HG02588 (cell line): ENCODE measurements at regions not wholly inside any gene's neighbourhood (a gene's known extent, or its start where the extent isn't known, plus 50 kb on each side); places are given as distances from the start of the nearest gene placed in this dataset.

Experiments
- ATAC-seq: cut with Tn5 transposase; IDR thresholded peaks from one replicate; pipeline ENCODE4 v1.9.1; 2021; ENCODE audit warnings: mild to moderate bottlenecking, moderate library complexity; ENCODE audit not compliant: unreplicated experiment

DNA sequence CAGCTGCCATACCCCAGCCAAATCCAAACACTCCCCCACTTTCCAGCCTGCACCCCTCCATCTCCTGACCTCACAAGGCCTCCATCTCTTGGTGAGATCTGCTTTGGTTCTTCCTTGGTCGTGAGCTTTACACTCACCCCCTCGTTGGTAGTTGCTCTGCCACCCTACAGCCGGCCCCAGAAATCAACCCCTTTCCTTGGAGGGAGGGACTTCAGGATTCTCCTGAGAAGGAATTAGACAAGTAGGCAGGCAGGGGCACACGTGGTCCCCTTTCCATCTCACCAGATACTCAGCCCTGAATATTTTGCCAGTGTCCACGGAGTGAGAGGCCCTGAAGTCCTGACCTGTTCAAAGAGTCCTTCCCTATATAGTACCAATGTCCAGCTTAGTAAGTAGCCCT, 120.0 kb upstream of the PWP1 start:
- ATAC-seq, result no peak

DNA sequence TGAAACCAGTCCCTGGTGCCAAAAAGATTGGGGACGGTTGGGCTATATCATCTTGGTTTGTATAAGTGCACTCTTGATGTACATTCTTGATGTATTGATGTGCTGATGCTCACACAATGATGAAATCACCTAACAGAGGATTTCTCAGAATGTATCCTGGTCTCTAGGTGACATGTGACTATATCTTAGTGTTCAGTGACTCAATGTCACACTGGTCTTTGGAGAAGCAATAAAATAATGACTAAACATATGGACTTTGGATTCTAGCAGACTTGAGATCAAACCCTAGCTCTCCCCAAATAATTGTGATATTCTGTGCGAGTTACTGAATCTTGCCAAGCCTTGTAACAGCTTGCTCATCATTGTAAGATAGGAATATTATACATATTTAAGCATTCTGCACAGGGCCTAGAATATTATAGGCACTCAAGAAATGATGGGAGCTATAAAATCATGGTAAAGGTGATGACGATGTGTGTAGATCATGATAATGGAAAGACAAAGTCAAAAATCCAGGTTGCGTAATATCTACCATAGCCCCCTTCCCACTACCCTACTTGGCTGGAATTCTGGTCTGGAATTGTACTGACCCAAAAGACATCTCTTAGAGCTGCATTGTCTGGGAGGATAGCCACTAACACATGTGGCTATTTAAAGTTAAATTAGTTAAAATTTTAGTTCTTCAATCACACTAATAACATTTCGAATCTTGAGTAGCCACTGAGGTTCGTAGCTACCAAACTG, 117.6 kb upstream of the PWP1 start:
- no peak for ATAC-seq

DNA sequence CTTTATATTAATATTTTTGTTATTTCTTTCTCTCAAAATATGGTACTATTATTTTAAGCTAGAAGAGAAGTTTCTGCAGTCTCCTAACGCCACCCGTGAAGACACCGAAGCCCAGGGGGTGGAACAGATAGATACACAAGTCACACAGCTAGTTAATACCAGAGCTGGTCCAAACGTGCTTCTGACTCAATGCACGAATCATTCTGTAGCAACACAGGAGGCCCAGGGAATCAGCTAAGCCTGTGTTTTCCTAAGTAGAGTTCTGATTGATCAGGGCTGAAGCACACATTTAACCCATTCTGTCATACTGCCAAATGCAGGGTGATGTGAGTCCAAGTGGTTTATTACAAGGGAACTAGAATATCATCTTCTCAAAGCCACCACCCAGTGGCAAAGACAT, 116.9 kb upstream of the PWP1 start:
- ATAC-seq, result no peak

DNA sequence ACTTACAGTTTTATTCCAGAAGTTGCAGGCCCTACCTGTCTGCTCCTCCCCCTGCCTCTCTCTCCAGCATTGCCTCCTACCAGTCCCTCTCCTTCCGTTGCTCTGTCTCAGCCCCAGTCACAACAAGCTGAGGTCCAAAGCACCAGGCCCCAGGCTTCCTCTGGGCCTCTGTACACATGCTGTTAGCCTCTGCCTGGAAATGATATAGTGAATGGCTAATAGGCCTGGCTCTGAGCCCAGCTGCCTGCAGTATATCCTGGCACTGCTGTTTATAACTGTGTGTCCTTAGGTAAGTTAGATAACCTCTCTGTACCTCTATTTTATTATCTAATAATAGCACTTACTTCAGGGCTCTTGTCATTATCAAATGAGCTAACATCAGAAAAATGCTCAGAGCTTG, 114.9 kb upstream of the PWP1 start:
- no peak for ATAC-seq

DNA sequence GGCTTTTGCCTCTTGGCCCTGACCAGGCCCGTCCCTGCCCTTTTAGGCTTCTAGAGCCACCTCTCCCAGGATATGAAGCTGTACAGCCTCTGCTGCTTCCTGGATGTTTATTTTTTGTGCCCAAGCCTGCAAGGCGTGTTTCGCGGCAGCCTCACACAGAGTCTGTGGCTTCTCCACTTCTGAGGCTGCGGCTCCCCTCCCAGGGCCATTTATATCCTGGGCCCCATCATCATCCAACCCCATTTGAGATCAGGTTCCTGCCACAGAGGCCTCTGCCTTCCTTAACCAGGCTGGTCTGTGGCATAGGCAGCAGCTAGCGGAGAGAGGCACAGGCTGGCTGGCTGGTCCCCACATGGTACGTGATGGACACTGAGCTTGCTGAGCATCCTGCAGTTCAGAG, 114.1 kb upstream of the PWP1 start:
- no peak for ATAC-seq

DNA sequence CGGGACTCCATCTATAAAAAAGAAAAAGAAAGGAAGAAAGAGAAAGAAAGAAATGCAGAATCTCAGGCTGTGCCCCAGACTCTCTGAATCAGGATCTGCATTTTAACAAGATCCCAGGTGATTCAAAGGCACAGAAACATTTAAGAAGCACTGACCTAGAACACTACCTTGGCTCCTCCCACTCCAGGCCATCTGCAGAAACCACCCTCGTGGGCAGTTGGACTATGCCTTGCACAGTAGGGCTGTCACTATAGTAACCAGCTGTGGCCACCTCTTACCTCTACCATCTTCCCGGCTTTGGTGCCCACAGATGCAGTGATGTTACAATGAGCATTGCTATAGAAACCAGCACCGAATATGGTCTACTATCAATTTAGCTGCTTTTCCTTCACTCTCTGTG, 110.9 kb upstream of the PWP1 start:
- no peak for ATAC-seq

DNA sequence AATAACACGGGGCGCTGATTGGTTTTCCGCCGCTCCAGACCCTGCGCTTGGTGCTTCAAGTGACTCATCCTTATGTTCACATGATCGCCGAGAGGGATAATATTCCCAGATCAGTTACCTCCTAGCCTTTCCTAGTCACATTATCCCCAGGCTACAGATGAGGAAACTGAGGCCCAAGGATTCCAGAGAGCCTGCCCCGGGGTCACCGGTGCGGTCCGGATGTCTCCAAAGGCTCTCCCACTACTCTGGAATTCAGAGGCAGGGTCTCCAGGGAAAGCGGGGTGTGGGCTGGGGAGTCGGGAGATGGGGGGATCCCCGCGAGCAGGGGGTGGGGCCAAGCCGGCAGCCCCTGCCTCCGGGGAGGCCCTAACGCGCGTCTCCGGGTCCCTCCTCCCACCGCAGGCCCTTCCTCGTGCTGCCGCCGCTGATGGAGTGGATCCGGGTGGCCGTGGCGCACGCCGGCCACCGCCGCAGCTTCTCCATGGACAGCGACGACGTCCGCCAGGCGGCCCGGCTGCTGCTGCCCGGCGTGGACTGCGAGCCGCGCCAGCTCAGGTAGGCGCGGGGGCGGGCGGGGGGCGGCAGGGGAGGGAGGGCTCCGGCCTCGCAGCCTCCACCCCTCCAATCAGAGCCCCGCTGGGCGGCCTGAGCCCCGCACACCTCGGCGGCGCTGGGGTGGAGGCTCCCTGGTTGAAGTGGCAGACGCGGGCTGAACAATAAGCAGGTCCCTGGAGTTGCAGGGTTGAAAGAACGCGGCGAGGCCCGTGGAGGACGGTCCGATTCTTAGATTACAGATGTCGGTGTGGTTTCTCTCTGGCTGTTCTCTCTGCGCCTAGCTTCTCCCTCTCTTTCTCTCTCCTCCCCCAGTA, 104.6 kb upstream of the PWP1 start:
- ATAC-seq, result no peak

DNA sequence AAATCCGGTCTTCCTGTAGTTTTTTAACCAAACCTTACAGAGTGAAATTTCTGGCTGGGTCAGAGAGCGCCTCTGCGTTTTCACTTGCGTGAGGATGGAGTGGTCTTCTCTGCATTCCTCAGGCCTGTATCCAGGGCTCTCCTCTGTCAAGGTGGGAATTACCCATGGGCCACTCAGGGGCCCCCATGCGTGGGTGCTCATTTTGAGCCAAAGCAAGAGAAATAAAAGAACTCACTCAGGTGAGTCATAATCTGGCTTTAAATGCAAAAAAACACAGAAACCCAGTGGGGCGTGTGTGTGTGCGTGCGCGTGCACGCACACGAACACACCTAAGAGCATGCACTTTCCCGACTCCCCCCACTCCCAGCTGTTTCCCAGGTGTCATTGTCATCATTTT, 104.0 kb upstream of the PWP1 start:
- ATAC-seq, result no peak

DNA sequence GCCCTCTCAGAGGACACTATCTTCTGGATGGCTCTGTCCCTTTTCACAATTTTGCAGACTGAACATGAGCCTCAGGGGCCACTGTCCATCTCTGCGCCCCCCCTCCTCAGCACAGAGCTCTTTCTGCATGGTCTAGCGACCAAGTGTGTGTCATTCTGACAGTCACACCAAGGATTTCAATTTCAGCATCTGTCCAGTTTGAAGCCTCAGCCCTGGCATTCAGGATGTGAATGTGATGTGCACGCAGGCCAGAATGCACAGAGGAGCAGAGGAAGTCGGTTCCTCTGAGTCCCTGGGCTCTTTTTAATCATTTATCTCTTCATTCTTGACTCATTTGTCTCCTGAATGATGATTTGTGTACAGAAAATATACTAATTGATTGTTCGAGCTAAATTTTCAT, 102.0 kb upstream of the PWP1 start:
- no peak for ATAC-seq

DNA sequence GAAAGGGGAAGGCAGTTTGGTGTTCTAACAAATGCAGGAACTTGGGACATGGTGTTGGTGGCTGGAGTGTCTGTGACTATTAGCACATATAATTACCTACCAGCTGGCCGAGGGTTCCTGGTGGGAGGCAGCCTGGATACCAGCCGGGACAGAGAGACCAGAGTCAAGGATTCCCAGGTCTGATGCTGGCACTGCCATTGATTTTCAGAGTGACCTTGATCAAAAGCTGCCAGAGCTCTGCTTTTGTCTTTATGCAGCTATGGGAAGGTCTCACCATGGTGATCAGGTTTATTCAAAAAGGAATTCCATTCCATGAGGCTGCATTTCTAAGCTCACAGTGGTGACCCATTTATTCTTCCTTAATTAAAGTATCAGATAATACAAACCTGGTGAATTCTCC, 101.0 kb upstream of the PWP1 start:
- ATAC-seq, result no peak

DNA sequence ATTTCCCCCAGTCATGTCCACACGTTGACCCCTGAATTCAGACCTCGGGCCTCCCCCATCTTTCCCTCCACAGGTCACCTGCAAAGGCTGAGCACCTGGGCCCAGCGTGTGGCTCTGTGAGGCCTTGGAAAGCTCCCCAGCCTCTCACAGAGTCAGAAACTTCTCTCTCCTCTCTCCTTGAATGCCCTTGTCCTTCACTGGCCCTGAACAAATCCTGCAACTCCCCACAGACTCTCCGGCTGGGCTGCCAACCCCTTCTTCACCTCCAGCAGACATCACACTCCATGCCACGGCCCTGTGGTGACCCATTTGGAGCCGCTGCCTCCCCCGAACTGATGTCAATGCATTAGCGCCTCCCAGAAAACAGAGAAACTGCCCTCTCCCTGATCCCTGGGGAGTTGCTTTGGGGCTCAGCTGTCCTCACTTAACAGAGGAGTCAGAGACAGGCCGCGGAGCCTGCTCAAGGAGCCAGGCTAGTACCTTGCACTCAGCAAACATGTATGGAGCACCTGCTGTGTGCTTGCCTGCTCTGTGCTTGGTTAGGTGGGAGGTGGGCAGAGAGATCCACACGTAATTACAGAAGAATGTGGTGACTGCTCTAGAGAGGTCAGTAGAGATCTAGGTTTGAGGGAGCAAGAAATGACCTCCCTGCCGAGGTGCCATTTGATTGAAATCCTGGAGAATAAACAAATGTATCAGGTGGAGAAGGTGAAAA, 99.2 kb upstream of the PWP1 start:
- no peak for ATAC-seq

DNA sequence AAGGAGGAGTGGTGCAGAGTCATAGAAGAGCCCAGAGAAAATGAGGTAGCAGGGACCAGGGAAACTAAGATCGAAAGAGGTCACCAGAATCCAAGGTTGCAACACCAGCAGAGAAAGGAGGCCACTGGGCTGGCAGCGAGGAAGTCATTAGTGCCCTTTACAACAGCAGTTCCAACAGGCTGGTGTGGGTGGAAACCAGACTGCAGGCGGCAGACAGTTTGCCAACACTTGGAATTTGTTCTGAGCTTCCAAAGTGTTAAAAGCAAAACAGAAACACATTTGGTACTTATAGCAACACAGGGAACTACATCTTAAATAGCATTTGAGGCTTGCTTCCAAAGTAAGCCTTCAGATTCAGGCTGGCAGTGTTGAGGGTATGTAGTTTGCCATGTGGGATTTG, 95.2 kb upstream of the PWP1 start:
- ATAC-seq, result no peak

DNA sequence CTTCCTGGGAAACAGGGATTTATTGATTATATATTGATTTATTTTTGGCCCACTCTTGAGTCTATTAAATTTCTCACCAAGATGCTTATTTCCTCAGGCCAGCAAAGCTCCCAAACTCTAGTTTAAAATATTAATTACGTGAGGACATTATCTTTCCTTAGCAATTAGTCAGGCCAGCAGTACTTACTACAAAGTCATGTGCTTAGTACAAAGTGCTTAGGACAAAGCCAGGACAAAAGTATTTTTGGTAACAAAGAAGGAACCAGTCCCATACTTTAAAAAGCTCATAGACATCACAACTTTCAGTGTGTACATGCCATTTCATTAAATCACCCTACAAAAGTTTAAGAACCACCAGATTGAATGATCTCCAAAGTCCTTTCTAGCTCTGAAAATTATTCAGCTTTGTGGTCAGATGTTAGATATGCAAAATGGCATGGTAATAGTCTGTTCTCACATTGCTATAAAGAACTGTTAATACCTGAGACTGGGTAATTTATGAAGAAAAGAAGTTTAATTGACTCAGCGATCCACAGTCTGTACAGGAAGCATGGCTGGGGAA, 94.7 kb upstream of the PWP1 start:
- no peak for ATAC-seq

DNA sequence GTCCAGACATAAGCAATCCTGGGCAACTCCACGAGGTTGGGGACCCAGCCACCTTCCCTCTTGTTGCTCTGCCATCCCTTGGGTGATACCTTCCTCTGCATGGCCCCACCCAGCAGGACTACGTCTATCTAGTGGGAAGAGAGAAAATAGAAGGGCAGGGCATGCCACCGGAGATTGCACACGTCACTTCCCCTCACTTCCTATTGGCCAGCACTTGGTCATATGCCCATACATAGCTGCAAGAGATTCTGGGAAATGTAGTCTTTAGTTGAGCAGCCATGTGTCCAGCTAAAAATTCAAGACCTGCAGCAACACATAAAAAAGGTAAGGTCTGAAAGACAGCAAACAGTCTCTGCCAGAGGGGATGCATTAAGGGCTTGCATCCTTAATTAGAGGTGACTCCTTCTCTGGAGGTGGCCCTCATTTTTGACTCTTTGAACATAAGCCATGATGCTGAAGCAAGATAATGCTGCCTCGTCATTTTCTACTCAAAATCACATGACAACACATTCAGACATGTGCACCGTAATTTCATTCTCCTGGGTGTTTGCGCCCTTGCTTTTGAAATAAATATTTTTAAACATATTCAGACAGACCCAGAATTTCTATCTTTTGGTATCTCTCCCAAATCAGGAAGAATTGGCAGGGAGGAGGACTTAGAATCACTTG, 91.8 kb upstream of the PWP1 start:
- no peak for ATAC-seq

DNA sequence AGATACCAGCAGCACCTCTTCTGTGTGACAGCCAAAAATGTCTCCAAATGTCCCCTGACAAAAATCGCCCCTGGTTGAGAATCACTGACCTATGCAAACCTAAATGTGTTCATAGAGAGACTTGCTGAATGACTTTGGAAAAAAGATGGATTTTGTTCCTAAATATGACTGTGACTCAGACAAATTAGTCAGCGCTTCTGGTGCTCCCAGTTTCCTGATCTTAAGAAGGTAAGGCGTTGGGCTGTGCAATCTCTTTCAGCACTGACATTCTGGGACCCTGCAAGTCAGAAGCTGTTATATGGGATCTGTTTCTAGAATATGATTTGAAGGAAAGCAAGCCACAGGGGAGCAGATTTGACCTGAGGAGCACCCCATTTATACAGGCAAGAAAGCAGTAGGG, 90.6 kb upstream of the PWP1 start:
- ATAC-seq, result no peak

DNA sequence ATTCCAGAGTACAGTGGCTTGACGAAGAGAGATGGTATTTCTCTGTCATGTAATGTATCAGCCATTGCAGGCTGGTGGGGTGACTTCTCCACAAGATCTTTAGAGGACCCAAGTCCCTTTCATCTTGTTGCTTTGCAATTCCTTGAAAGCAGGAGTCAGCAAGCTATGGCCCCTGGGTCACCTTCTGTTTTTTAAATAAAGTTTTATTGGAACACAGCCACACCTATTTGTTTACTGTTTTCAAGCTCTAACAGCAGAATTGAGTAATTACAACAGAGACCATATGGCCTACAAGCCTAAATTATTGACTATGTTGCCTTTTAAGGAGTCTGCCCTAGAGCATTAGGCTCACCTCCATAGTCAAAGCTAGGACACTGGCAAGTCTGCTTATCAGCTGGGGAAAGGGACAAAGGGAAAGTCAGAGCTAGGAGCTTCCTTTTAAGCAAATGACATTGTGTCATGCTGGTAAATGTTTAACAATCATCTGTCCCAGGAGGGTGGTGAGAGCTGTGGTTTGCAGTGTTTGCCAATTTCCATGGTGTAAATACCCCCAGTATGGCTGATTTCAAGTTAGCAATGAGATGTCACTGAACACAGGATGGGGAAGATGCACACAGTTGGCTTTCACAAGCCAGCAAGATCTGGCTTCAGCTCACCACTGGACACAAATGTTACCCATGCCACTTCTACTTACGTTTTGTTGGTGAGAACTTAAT, 87.7 kb upstream of the PWP1 start:
- no peak for ATAC-seq

DNA sequence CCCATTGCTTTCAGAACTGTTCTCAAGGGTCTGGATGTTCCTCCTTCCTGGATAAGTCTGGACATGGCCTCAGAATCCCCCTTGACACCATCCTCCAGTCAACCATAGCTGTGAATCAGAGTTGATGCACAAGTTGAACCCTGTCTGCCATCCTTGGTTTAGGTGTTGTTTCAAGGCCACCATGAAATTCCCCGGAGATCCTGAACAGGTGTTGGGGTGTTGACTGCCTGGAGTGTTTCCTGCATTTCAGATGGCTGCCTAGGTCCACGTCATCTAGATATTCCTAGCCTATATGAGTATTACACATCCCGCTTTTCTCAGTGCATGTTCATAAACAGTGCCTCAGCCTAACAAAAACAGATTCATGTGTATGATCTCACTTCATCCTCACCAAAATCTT, 86.7 kb upstream of the PWP1 start:
- ATAC-seq, result no peak

DNA sequence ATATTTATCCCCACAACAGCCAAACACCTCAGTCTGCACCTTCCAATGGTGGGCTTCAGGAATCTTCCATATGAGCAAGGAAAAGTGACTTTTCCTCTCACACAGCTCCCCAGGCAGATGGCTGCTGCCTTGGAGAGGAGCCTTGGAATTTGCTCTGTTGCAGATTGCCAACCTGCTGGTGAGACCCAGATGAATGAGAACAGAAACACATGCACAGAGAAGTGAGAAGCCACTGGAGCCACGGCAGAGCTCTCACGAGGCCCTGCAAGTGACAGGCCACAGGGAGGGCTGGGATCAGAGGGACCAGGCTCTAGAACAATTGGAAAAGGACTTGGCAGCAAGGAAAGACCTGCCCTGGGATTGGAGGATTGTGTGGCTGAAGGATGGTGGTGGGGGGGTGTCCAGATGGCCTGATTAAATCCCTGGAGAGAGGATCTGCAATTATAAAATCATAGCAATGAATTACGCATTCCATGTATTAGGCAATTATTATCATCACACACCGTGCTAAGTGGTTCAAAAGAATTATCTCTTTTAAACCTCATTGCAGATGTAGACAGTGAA, 84.9 kb upstream of the PWP1 start:
- no peak for ATAC-seq

DNA sequence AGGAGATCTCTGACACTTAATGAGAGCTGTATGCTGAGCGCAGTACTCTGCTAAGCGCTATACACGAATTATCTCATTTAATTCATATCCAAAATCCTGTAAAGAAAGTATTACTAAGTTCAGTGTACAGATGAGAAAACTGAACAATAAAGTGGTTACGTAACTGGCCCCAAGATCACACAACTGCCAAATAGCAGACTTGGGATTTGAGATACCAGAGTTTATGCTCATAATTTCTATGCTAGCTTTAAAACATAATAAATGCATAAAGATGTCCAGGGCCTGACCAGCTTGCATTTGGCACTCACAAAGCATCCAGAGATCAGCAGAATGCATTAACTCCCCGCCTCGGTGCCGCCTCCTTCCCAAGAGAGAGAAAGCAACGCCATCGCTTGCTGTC, 83.2 kb upstream of the PWP1 start:
- ATAC-seq, result no peak

DNA sequence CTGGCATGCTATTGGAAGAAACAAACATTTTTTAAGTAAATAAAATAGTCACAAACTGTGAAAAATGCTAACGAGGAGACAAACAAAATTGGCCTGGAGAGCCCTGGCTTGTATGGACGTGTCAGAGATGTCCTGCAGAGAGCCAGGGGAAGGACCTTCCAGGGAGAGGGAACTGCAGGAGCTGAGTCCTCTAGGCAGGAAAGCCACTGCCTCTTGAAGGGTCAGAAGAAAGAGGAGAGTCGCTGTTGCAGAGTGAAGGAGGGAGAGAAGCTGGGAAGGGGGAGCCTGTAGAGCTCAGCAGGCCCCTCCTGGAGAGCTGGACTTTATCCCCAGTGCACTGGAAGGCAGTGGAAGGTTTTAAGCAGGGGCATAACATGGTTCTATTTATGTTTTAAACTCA, 80.3 kb upstream of the PWP1 start:
- ATAC-seq, result no peak
